Mucosa of gallbladder (tissue), 1 donor: ENCODE measurements at regions not wholly inside any gene's neighbourhood (a gene's known extent, or its start where the extent isn't known, plus 50 kb on each side); places are given as distances from the start of the nearest gene placed in this dataset.
"Not testable (repeated sequence)": the region's sequence is repeated elsewhere in the genome, so short reads cannot be mapped to it uniquely, and the experiment has no call there.

Source experiments
- DNase-seq: peaks from one replicate; pipeline ENCODE4 v3.0.0-alpha.2; 2020; ENCODE audit warnings: low spot score
- donor health status: DM: no; HTN: no; CAD: no.

- no peak for DNase-seq
Measured at GRCh38 chr9:95584176-95584575, 67.4 kb upstream of the PTCH1 start.

- DNase-seq = no peak
Measured at GRCh38 chr9:95581900-95582299, 65.1 kb upstream of the PTCH1 start.

GRCh38 chr9:95580812-95581761 lies 64.3 kb upstream of the PTCH1 start:
- no peak for DNase-seq

- no peak for DNase-seq
Measured at GRCh38 chr9:95574866-95575553, 58.2 kb upstream of the PTCH1 start.

- no peak for DNase-seq
Measured at GRCh38 chr9:95574176-95574575, 57.4 kb upstream of the PTCH1 start.

- DNase-seq = no peak
Measured at GRCh38 chr9:95573463-95573862, 56.7 kb upstream of the PTCH1 start.

- DNase-seq = no peak
Measured at GRCh38 chr9:95572381-95573151, 55.8 kb upstream of the PTCH1 start.

GRCh38 chr9:95570646-95571045 lies 53.9 kb upstream of the PTCH1 start:
- no peak for DNase-seq

GRCh38 chr9:95570150-95570549 lies 53.4 kb upstream of the PTCH1 start:
- no peak for DNase-seq

- DNase-seq = not testable (repeated sequence)
Measured at GRCh38 chr9:95568735-95569134, 52.0 kb upstream of the PTCH1 start.
